ENCODE measurements at regions not wholly inside any gene's neighbourhood (a gene's known extent, or its start where the extent isn't known, plus 50 kb on each side); places are given as distances from the start of the nearest gene placed in this dataset.
"Not testable (repeated sequence)": the region's sequence is repeated elsewhere in the genome, so short reads cannot be mapped to it uniquely, and the experiment has no call there.

DNA sequence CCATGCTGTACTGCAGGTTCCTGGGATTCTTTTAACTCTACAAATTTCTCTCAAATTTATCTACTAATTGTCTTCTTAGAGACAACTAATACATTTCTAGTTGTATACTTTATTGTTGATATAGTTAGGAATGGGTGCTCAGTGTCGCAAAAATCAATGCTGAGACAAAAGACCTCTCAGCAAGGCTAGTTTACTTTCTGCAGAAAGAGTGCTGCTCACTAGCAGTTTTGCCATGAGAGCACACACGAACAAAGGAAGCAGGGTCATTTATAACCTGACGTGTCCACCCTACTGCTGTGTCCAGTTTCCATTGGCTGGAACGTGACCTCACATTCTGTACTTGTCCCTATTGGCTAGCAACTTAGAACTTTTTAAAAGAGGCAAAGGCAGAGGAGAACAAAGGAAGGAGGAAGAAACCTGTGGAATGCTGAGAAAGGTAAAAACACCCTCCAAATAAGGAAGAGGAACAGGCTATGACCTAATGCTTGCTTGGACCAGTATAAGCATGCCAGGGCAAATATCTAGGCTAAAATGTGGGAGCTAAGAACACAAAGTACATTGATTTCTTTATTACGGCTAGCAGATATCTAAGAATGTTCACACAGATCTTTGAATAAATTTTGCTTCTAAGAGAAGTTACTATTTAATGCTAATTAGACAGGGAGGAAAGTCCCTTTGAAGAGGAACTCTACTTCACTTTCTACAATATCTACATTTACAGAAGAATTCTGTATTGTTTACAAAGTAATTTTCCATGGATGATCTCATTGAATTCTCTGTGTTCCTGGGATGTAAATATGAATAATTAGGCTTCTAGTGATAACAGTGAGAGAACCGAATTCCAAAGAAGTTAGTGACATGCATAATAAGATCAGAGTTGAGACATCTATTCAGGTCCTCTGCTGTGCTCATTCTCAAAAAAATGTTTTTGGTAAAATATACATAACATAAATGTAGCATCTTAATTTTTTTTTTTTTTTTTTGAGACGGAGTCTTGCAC lies 86.0 kb upstream of the MAP10 start:
- Histone ChIP-seq H3K9me3 (ENCODE audit: control insufficient read depth, low read length) (no peaks in the 10 kb centered on the region), H3K9ac (ENCODE audit: low read length) (no peak overlapping the region), H3K4me1 (ENCODE audit: control insufficient read depth, insufficient read depth, low read length) (no peaks in the 10 kb centered on the region), H3K27me3 (ENCODE audit: control insufficient read depth, insufficient read depth, low read length) (no peaks in the 10 kb centered on the region), H3K4me3 (ENCODE audit: low read length) (no peak overlapping the region), H3K36me3 (ENCODE audit: control insufficient read depth, insufficient read depth, low read length) (no peaks in the 10 kb centered on the region)

DNA sequence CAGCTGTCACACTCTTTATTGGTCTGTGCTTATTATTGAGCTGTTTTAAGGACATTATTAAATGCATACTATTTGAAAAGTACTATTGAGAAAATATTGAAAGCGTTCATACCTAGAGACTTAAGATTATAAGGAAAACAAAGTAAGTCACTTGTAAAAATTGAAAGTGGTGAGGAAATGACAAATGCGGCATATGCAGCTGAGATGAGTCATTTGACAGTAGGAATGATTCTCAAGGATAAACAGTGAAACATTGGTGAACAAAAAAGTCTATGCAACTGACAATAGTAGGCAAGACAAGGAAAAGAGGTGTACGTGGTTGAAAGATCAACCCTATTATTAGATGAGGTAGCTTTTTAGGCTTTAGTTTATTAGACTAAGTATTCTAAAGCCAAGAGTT lies 82.6 kb upstream of the MAP10 start:
- Histone ChIP-seq H3K27me3 (ENCODE audit: control insufficient read depth, insufficient read depth, low read length) (peaks cover 4% of the 10 kb centered on the region), H3K4me3 (ENCODE audit: low read length) (no peak overlapping the region), H3K36me3 (ENCODE audit: control insufficient read depth, insufficient read depth, low read length) (no peaks in the 10 kb centered on the region), H3K9ac (ENCODE audit: low read length) (no peak overlapping the region), H3K4me1 (ENCODE audit: control insufficient read depth, insufficient read depth, low read length) (no peaks in the 10 kb centered on the region), H3K9me3 (ENCODE audit: control insufficient read depth, low read length) (no peaks in the 10 kb centered on the region)

DNA sequence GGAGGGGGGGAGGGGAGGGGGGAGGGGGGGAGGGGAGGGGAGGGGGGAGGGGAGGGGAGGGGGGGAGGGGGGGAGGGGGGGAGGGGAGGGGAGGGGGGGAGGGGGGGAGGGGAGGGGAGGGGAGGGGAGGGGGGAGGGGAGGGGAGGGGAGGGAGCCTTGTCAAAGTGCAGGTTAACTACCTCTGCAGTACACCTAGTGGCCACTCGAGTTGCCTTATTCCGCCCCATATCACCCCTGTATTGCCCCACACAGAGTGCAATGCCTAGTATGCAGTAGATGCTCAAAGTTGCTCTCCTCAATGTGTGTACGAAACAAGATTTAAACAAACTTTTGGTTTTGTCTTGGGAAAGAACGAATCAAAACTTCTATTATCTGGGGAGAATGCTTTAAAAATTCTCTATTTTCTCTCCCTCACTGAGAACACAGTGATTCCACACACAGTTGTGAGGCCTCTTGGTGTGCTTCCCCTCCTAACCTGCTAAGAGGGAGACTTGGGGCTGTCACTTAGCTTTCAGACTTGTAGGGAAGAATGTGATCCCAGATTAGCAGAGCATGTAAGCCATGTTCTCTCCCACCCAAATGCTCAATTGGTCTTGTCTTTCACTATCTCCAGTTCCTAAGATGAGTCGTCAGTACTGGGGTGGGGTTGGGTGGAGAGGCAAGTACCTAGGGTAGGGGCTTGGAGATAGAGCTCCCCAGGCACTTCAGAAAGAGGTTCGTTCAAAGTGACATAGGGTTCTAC lies 79.7 kb upstream of the MAP10 start:
- H3K4me3 ChIP-seq (ENCODE audit: low read length), result no peak overlapping the region

DNA sequence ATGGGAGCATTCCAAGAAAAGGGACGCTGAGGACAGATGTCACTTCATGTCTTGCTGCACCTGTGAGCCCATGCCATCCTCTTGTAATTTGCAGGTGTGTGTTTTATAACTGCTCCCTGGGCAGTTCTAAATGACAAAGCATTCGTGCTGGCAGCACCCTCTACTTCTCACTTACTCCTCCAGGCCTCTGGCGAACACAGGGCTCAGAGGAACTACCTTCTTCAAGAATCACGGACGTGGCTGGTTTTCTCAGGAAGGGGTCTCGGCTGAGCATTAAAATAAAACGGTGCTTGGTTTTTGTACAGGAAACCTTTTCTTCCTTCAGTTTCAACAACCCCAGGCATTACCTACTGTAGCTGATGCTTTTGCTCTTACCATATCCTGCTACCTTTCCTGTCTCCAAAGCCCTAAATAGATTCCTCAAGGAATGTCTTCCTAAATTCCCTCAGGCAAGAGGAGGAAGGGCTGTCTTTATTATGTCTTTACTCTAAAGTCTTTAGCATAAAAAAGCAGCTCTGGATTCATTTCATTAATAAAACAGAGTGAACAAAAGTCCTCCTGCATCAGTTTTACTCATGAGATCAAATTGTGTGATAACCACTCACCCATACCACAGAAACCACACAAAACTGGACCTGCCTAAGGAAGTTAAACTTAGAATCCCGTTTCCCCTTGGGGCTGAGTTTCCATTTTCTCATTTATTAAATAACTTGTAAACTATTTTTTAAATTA lies 79.0 kb upstream of the MAP10 start:
- H3K27me3 ChIP-seq (ENCODE audit: control insufficient read depth, insufficient read depth, low read length), result peaks cover 7% of the 10 kb centered on the region

More for the DNA sequence above, 79.7 kb upstream of the MAP10 start:
- peaks cover 7% of the 10 kb centered on the region for H3K27me3 ChIP-seq (ENCODE audit: control insufficient read depth, insufficient read depth, low read length)
- H3K9me3 ChIP-seq (ENCODE audit: control insufficient read depth, low read length), result no peaks in the 10 kb centered on the region
- no peaks in the 10 kb centered on the region for H3K36me3 ChIP-seq (ENCODE audit: control insufficient read depth, insufficient read depth, low read length)
- no peaks in the 10 kb centered on the region for H3K4me1 ChIP-seq (ENCODE audit: control insufficient read depth, insufficient read depth, low read length)
- H3K9ac ChIP-seq (ENCODE audit: low read length), result no peak overlapping the region

DNA sequence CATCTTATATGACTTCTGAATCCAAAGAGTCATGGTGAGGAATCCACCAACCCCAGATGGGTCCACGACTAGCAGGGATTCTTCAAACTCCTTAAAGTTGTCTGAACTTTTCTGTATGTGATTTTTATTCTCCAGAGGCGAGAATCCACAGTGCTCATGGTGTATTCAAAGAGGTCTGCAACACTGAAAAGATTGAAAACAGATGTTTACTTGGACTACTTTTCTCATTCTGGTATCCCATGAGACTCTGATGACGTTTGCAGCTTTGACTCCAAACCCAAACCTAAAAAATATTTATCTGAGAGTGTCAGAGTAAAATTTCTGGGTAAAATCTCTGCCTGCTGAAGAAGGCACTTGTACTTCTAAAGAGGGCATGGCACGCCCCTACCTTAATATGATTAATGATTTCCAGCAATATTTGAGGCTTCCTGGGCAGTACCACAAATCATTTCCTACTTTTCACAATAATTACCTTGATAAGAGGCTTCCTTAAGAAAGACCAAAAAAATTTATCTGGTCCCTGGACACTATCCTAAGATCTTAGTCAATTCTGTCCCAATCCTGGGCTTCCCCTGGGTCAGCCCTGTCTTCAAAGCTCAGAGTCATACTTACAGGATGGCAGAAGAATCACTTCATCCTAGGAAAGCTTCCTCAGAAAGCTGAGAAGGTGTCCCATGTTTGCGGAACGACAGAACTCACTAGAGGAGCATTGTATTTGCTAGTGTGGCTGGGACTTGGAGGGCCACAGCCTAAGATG lies 76.5 kb upstream of the MAP10 start:
- Histone ChIP-seq H3K4me1 (ENCODE audit: control insufficient read depth, insufficient read depth, low read length) (no peaks in the 10 kb centered on the region), H3K9ac (ENCODE audit: low read length) (no peak overlapping the region), H3K27me3 (ENCODE audit: control insufficient read depth, insufficient read depth, low read length) (peaks cover 7% of the 10 kb centered on the region), H3K9me3 (ENCODE audit: control insufficient read depth, low read length) (no peaks in the 10 kb centered on the region), H3K4me3 (ENCODE audit: low read length) (no peak overlapping the region), H3K36me3 (ENCODE audit: control insufficient read depth, insufficient read depth, low read length) (no peaks in the 10 kb centered on the region)

More for the DNA sequence above, 79.0 kb upstream of the MAP10 start:
- H3K4me1 ChIP-seq (ENCODE audit: control insufficient read depth, insufficient read depth, low read length), result no peaks in the 10 kb centered on the region
- H3K36me3 ChIP-seq (ENCODE audit: control insufficient read depth, insufficient read depth, low read length), result no peaks in the 10 kb centered on the region
- no peak overlapping the region for H3K9ac ChIP-seq (ENCODE audit: low read length)
- no peaks in the 10 kb centered on the region for H3K9me3 ChIP-seq (ENCODE audit: control insufficient read depth, low read length)
- no peak overlapping the region for H3K4me3 ChIP-seq (ENCODE audit: low read length)

DNA sequence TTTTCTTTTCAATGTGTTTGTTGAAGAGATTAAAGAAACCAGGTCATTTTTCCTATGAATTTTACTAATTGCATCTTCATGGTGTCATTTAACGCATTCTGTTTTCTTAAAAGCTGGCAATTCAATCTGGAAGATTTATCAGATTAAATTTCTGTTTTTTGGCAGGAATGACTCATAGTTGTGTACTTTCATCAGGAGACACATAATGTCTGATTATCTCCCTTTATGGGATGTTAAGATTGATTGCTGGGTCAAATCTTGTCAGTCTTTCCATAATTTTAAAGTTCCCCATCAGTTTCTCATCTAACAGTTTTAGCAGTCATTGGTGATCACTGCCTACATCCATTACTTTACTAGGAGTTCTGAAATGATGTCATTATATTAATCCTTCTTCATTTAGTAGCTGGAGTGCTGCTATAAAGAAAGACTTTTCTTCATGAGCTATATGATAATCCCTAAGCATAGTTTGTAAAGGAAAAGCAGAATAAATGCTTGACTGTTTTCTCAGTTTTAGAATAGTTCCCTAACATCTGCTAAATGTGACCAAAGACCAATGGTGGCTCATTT lies 72.8 kb upstream of the MAP10 start:
- no peak overlapping the region for H3K4me3 ChIP-seq (ENCODE audit: low read length)
- H3K9ac ChIP-seq (ENCODE audit: low read length), result no peak overlapping the region
- H3K27me3 ChIP-seq (ENCODE audit: control insufficient read depth, insufficient read depth, low read length), result peaks cover 5% of the 10 kb centered on the region
- H3K4me1 ChIP-seq (ENCODE audit: control insufficient read depth, insufficient read depth, low read length), result no peaks in the 10 kb centered on the region
- no peaks in the 10 kb centered on the region for H3K9me3 ChIP-seq (ENCODE audit: control insufficient read depth, low read length)
- H3K36me3 ChIP-seq (ENCODE audit: control insufficient read depth, insufficient read depth, low read length), result no peaks in the 10 kb centered on the region

DNA sequence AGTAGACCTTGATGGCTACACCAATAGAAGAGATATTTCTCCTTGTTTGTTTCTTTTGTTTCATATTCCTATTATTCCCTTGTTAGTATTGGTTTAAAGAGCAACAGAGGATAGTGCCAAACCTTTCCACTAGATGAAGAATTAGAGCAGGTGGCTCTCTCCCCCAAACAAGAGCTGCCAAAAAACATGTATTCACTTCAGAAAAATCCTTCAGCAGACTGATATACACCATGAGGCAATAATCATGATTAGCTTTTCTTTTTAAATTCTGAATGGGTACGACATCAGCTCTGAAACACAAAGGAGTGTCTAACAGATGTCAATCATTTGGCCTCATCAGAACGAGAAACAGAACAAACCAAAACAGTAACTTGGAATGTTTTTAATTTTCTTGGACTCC lies 67.3 kb upstream of the MAP10 start:
- Histone ChIP-seq H3K27me3 (ENCODE audit: control insufficient read depth, insufficient read depth, low read length) (no peaks in the 10 kb centered on the region), H3K36me3 (ENCODE audit: control insufficient read depth, insufficient read depth, low read length) (no peaks in the 10 kb centered on the region), H3K9ac (ENCODE audit: low read length) (no peak overlapping the region), H3K9me3 (ENCODE audit: control insufficient read depth, low read length) (no peaks in the 10 kb centered on the region), H3K4me3 (ENCODE audit: low read length) (no peak overlapping the region), H3K4me1 (ENCODE audit: control insufficient read depth, insufficient read depth, low read length) (no peaks in the 10 kb centered on the region)

DNA sequence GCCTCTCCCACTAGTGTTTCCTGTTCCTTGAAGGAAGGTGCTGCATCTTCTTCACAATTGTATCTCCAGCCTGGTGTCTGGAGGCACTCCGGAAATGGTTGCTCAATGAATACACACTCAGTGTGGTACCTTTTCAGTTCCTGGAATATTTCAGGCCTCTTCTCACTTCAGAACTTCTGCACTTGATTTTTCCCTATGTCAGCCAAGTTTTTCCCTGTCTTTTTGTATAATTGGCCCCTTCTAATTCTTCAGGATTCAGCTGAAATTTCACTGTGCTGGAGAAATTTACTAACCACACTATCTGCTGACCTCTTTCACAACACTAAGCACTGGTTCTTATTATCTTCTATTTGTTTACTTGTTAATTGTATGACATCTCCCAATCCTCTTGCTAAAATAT lies 61.2 kb upstream of the MAP10 start:
- Histone ChIP-seq H3K9ac (ENCODE audit: low read length) (no peak overlapping the region), H3K4me1 (ENCODE audit: control insufficient read depth, insufficient read depth, low read length) (no peaks in the 10 kb centered on the region), H3K4me3 (ENCODE audit: low read length) (no peak overlapping the region), H3K9me3 (ENCODE audit: control insufficient read depth, low read length) (peaks cover 12% of the 10 kb centered on the region), H3K27me3 (ENCODE audit: control insufficient read depth, insufficient read depth, low read length) (no peaks in the 10 kb centered on the region), H3K36me3 (ENCODE audit: control insufficient read depth, insufficient read depth, low read length) (no peaks in the 10 kb centered on the region)

DNA sequence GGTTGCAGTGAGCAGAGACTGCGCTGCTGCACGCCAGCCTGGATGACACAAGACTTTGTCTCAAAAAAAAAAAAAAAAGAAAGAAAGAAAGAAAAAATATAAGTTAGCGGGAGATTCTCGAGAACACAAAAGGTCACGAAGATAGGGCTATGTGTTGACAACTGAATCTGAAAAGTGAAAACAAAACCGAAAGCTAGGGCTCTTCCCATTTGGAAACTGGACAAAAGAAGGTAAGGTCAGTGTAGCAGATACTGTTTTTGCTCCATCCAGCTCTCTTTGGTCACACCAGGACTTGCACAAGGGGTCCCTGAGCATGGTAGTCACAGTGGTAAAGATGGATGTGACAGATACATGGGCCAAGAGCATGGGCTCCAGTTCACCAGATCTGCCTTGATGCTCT lies 60.4 kb upstream of the MAP10 start:
- Histone ChIP-seq H3K9me3 (ENCODE audit: control insufficient read depth, low read length) (peaks cover 17% of the 10 kb centered on the region), H3K36me3 (ENCODE audit: control insufficient read depth, insufficient read depth, low read length) (no peaks in the 10 kb centered on the region), H3K4me3 (ENCODE audit: low read length) (no peak overlapping the region), H3K27me3 (ENCODE audit: control insufficient read depth, insufficient read depth, low read length) (no peaks in the 10 kb centered on the region), H3K9ac (ENCODE audit: low read length) (no peak overlapping the region), H3K4me1 (ENCODE audit: control insufficient read depth, insufficient read depth, low read length) (no peaks in the 10 kb centered on the region)

DNA sequence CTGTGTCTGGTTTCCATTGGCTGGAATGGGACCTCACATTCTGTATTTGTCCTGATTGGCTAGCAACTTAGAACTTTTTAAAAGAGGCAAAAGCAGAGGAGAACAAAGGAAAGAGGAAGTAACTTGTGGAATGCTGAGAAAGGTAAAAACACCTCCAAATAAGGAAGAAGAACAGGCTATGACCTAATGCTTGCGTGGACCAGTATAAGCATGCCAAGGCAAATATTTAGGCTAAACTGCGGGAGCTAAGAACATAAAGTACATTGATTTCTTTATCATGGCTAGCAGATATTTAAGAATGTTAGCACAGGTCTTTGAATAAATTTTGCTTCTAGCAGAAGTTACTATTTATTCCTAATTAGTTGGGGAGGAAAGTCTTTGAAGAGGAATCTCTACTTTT lies 59.5 kb upstream of the MAP10 start:
- H3K9ac ChIP-seq (ENCODE audit: low read length); H3K4me1 ChIP-seq (ENCODE audit: control insufficient read depth, insufficient read depth, low read length); H3K4me3 ChIP-seq (ENCODE audit: low read length); H3K27me3 ChIP-seq (ENCODE audit: control insufficient read depth, insufficient read depth, low read length); H3K36me3 ChIP-seq (ENCODE audit: control insufficient read depth, insufficient read depth, low read length): not testable (repeated sequence)
- H3K9me3 ChIP-seq (ENCODE audit: control insufficient read depth, low read length), result peaks cover 17% of the 10 kb centered on the region

DNA sequence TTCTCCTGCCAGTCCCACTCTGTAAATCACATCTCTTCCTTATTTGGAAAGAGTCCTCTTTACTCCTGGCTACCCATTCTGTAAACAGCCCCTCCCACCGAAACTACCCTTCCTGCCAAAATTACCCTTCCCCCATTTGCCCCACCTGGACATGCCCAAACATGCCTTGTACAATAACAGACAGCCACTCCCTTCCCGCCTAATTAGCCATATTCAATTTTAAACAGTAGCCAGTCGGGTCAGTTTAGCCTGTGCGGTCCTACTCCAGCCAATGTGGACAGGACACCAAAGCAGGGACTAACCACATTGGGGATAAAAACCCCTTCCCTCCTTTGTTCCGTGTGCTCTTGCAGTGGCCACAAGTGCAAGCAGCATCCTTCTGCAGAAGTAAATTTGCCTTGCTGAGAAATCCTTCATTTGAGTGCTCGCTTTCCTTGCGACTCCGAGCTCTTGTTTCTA lies 56.3 kb upstream of the MAP10 start:
- Histone ChIP-seq H3K9me3 (ENCODE audit: control insufficient read depth, low read length) (peaks cover 17% of the 10 kb centered on the region), H3K36me3 (ENCODE audit: control insufficient read depth, insufficient read depth, low read length) (no peaks in the 10 kb centered on the region), H3K4me3 (ENCODE audit: low read length) (no peak overlapping the region), H3K27me3 (ENCODE audit: control insufficient read depth, insufficient read depth, low read length) (no peaks in the 10 kb centered on the region), H3K9ac (ENCODE audit: low read length) (no peak overlapping the region), H3K4me1 (ENCODE audit: control insufficient read depth, insufficient read depth, low read length) (no peaks in the 10 kb centered on the region)
